Fibroblast of peridontal ligament (primary cell): ENCODE measurements at regions not wholly inside any gene's neighbourhood (a gene's known extent, or its start where the extent isn't known, plus 50 kb on each side); places are given as distances from the start of the nearest gene placed in this dataset.

Experiments
- DNase-seq: peaks from one replicate; pipeline ENCODE4 v3.0.0-alpha.2; 2010; ENCODE audit errors: extremely low read depth

GRCh38 chr15:68525815-68526214 lies 53.0 kb upstream of the CORO2B start:
- DNase-seq, result no peak

DNA sequence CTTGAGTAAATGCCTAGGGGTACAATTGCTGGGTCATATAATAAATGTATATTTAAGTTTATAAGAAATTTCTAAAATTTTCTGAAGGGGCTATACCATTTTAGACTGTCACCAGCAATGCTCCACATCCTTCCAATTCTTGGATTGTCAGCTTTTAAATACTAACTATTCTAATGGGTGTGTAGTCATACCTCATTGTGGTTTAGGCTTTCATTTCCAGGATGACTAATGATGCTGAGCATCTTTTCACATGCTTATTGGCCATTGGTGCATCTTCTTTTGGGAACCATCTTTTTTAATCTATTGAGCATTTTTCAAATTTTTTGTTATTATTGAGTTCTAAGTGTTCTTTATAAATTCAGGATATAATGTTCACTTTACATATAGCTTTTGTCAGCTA lies 52.5 kb upstream of the CORO2B start:
- DNase-seq, result peak; percentile 74

DNA sequence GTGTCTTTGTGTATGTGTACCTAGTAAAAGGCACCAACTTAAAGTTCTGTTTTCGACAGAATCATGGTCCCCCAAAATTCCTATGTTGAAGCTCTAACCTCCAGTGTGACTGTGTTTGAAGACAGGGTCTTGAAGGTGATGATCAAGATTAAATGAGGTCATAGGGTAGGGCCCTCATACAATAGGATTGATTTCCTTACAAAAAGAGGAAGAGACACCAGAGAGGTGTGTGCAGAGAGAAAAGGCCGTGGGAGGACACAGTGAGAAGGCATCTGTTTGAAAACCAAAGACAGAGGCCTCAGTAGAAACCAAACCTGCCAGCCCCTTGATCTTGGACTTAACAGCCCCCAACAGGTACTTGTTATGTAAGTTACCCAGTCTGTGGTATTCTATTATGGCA lies 52.0 kb upstream of the CORO2B start:
- DNase-seq, result no peak

- peak; percentile 49 for DNase-seq
These were observed 50.0 kb upstream of the CORO2B start for GRCh38 chr15:68528626-68529290.
